ENCODE measurements at regions not wholly inside any gene's neighbourhood (a gene's known extent, or its start where the extent isn't known, plus 50 kb on each side); places are given as distances from the start of the nearest gene placed in this dataset.

- TF ChIP-seq GATA2 (IDR thresholded peaks at IDR 0.05; ENCODE audit: low read depth, low read length) (no peak), GATA3 (IDR thresholded peaks at IDR 0.05; ENCODE audit: low read depth, low read length) (no peak)
Observed at GRCh38 chr10:3455385-3456334, 283.1 kb upstream of the PITRM1 start.

GRCh38 chr10:3452683-3453361 is 280.2 kb upstream of the PITRM1 start:
- TF ChIP-seq GATA3 (IDR thresholded peaks at IDR 0.05; ENCODE audit: low read depth, low read length) (no peak), GATA2 (IDR thresholded peaks at IDR 0.05; ENCODE audit: low read depth, low read length) (no peak)

GRCh38 chr10:3452173-3452626 is 279.6 kb upstream of the PITRM1 start:
- TF ChIP-seq GATA3 (IDR thresholded peaks at IDR 0.05; ENCODE audit: low read depth, low read length) (no peak), GATA2 (IDR thresholded peaks at IDR 0.05; ENCODE audit: low read depth, low read length) (no peak)

DNA sequence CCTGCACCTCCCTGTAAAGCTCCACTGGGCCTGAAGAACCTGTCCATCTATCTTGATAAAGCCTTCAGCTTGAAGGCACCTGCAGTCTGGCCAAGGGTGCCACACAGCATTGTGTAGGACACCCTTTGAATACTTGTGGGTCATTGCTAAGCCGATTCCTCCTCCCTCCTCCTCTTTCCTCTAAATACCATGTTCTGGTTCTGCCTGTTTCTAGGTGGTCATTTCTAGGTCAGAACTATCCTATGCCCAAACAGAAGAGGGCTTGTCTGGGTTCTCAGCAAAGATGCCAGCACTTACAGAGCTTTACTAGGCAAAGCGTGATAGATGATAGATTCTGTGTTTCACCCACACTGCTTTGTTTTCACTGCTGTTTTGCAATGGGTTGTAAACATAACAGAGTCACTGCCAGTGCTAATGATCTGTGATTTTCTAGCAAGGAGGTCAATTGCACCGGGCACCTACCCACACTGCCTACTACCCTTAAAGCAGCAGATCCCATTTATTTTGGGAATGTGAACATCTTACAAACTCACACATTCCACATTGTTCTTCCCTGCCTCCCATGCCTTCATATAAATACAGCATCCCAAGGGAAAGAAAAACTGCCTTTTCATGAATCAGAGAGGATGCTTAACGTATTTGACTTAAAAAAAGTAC is 279.1 kb upstream of the PITRM1 start:
- TF ChIP-seq GATA3 (IDR thresholded peaks at IDR 0.05; ENCODE audit: low read depth, low read length) (no peak), GATA2 (IDR thresholded peaks at IDR 0.05; ENCODE audit: low read depth, low read length) (no peak)

- no peak for TF ChIP-seq GATA2 (IDR thresholded peaks at IDR 0.05; ENCODE audit: low read depth, low read length)
- TF ChIP-seq GATA3 (IDR thresholded peaks at IDR 0.05; ENCODE audit: low read depth, low read length): no peak
Observed at GRCh38 chr10:3446221-3446620, 273.6 kb upstream of the PITRM1 start.

- TF ChIP-seq GATA3 (IDR thresholded peaks at IDR 0.05; ENCODE audit: low read depth, low read length): no peak
- no peak for TF ChIP-seq GATA2 (IDR thresholded peaks at IDR 0.05; ENCODE audit: low read depth, low read length)
Observed at GRCh38 chr10:3445648-3446047, 273.1 kb upstream of the PITRM1 start.

GRCh38 chr10:3442451-3442990 is 269.9 kb upstream of the PITRM1 start:
- no peak for TF ChIP-seq GATA3 (IDR thresholded peaks at IDR 0.05; ENCODE audit: low read depth, low read length)
- TF ChIP-seq GATA2 (IDR thresholded peaks at IDR 0.05; ENCODE audit: low read depth, low read length): no peak

- TF ChIP-seq GATA2 (IDR thresholded peaks at IDR 0.05; ENCODE audit: low read depth, low read length): no peak
- TF ChIP-seq GATA3 (IDR thresholded peaks at IDR 0.05; ENCODE audit: low read depth, low read length): no peak
Observed at GRCh38 chr10:3439183-3439582, 266.6 kb upstream of the PITRM1 start.

DNA sequence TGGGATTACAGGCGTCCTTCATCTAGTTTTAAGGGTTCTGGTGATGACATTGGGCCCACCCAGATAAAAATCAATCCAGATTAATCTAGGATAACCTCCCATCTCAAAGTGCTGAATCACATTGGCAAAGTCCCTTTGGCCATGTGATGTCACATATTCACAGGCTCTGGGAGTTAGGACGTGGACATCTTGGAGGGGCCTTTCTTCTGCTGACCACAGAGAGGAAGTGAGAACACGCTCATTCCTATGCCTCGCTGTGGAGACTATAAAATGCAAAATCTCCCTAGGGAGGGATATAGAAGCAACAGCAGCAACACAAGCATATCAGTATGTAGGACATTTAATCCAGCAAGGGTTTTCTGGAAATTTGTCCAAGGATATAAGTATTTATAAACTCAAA is 266.0 kb upstream of the PITRM1 start:
- TF ChIP-seq GATA2 (IDR thresholded peaks at IDR 0.05; ENCODE audit: low read depth, low read length) (no peak), GATA3 (IDR thresholded peaks at IDR 0.05; ENCODE audit: low read depth, low read length) (no peak)

GRCh38 chr10:3435671-3436070 is 263.1 kb upstream of the PITRM1 start:
- TF ChIP-seq GATA3 (IDR thresholded peaks at IDR 0.05; ENCODE audit: low read depth, low read length): no peak
- TF ChIP-seq GATA2 (IDR thresholded peaks at IDR 0.05; ENCODE audit: low read depth, low read length): no peak

GRCh38 chr10:3433988-3434387 is 261.4 kb upstream of the PITRM1 start:
- TF ChIP-seq GATA2 (IDR thresholded peaks at IDR 0.05; ENCODE audit: low read depth, low read length) (no peak), GATA3 (IDR thresholded peaks at IDR 0.05; ENCODE audit: low read depth, low read length) (no peak)

GRCh38 chr10:3433131-3433530 is 260.5 kb upstream of the PITRM1 start:
- TF ChIP-seq GATA2 (IDR thresholded peaks at IDR 0.05; ENCODE audit: low read depth, low read length): no peak
- no peak for TF ChIP-seq GATA3 (IDR thresholded peaks at IDR 0.05; ENCODE audit: low read depth, low read length)

DNA sequence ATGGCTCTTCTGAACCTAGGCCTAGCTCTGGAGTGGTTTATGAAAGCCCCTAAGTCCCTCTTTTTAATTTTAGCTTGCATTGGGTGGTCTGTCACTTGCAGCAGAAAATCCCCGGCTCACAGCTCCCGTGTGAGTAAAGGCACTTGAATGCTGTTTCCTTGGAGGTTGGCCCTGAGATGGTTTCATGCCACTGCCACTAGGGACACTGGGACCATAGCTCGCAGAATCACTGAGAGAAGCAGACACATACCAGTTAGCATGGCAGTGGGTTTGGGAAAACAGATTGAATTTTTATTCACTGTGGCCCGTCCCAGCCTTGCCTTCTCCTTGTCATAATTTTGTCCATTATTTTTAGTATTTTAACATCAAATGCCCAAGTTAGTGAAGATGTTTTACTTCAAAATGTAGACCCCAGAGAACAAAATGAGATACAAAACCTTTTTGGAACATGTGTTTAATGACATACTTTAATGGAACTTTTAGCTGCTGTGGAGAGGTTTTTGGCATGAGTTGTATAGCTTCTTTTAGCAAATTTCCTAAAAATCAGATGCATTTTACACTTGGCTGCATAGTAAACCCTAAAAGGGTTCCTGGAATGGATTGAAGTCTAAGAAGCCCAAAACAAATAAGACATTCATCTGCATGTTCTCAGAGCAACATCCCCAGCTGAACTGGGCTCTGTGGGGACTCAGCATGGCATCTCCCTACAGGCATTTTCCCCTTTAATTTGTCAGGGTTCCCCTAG is 259.7 kb upstream of the PITRM1 start:
- TF ChIP-seq GATA3 (IDR thresholded peaks at IDR 0.05; ENCODE audit: low read depth, low read length) (no peak), GATA2 (IDR thresholded peaks at IDR 0.05; ENCODE audit: low read depth, low read length) (no peak)

Measured in SH-SY5Y (cell line).